HepG2 (cell line): ENCODE measurements at regions not wholly inside any gene's neighbourhood (a gene's known extent, or its start where the extent isn't known, plus 50 kb on each side); places are given as distances from the start of the nearest gene placed in this dataset.

Source experiments
- ATAC-seq: fragments of 200-7000 bp; cut with Tn5 transposase; 3 replicates; pipeline ENCODE4 v1.9.1; 2020; ENCODE audit warnings: mild to moderate bottlenecking, moderate library complexity
- BruUV-seq: library from RNA; stranded (reverse); fragments of 400-500 nt; replicated peaks from 2 replicates; lab custom pipeline; 2021; lab: Mats Ljungman, UMichigan
- CTCF ChIA-PET: fragments of 300-600 bp; formaldehyde crosslinking; extraction: SDS; loops from one replicate; lab custom pipeline; 2021; ENCODE audit warnings: low total read pairs, inconsistent platforms, low intra/inter-chr PET ratio; lab: Yijun Ruan, JAX
- POLR2A ChIA-PET: fragments of 350-600 bp; sonication (Branson Sonifier 250); formaldehyde crosslinking; loops from one replicate; lab custom pipeline; 2020; ENCODE audit warnings: antibody characterized with exemption, inconsistent platforms; lab: Yijun Ruan, JAX
- DNase-seq: peaks from one replicate; pipeline ENCODE4 v3.0.0-alpha.2; 2015; ENCODE audit warnings: low spot score
- FAIRE-seq: peaks from 3 replicates; lab custom pipeline; 2011; peaks lifted over from hg19 to GRCh38; lab: Jason Lieb, UNC
- H2AFZ ChIP-seq: one replicate; pipeline ENCODE4 v1.6.1; 2011; ENCODE audit warnings: low read length, inconsistent platforms
- H3K27ac ChIP-seq: fragments of 300-600 bp; 3 replicates; pipeline ENCODE4 v1.8.0; 2011; ENCODE audit warnings: mixed run types, mild to moderate bottlenecking, mixed read lengths, low read length, inconsistent platforms; ENCODE audit not compliant: insufficient read depth; ENCODE audit errors: extremely low read length
- H3K27me3 ChIP-seq, 2 experiments: fragments of 200-600 bp in 1 of 2; 2 replicates in 1 of 2; 3 replicates in 1 of 2; pipeline versions ENCODE4 v1.6.0 to v1.8.0; 2011; ENCODE audit warnings: low read length in 2 of 2, mild to moderate bottlenecking in 2 of 2, moderate library complexity in 2 of 2, inconsistent platforms in 1 of 2; ENCODE audit not compliant: insufficient read depth in 2 of 2, control insufficient read depth in 1 of 2
- H3K36me3 ChIP-seq, 2 experiments: fragments of 200-600 bp in 1 of 2; replicated peaks in 1 of 2; 2 replicates in 1 of 2; 3 replicates in 1 of 2; pipeline versions ENCODE4 v1.5.1 to v1.8.0; 2011; ENCODE audit warnings: low read length in 2 of 2, inconsistent platforms in 1 of 2; ENCODE audit not compliant: insufficient read depth in 2 of 2, control insufficient read depth in 1 of 2
- H3K4me1 ChIP-seq: 2 replicates; pipeline ENCODE4 v1.5.1; 2012; ENCODE audit warnings: low read length, inconsistent platforms; ENCODE audit not compliant: insufficient read depth
- H3K4me2 ChIP-seq: 2 replicates; pipeline ENCODE4 v1.6.0; 2011; ENCODE audit warnings: low read depth, low read length, inconsistent platforms
- H3K4me3 ChIP-seq, 3 experiments: fragments of 200-600 bp in 1 of 3; sonication (generic), shearing (Covaris generic) in 1 of 3; replicated peaks in 1 of 3; 2 replicates each; pipeline ENCODE4 v1.5.1; 2011 to 2016; ENCODE audit warnings: low read length in 3 of 3, inconsistent platforms in 2 of 3, low read depth in 2 of 3, mild to moderate bottlenecking in 2 of 3, control low read depth in 1 of 3, mixed read lengths in 1 of 3; ENCODE audit not compliant: insufficient read depth in 1 of 3
- H3K79me2 ChIP-seq: one replicate; pipeline ENCODE4 v1.6.1; 2011; ENCODE audit warnings: low read length, inconsistent platforms; ENCODE audit not compliant: insufficient read depth
- H3K9ac ChIP-seq: 2 replicates; pipeline ENCODE4 v1.6.0; 2011; ENCODE audit warnings: mild to moderate bottlenecking, low read depth, low read length, inconsistent platforms; ENCODE audit not compliant: insufficient read depth
- H3K9me3 ChIP-seq: 2 replicates; pipeline ENCODE4 v1.5.1; 2012; ENCODE audit warnings: mild to moderate bottlenecking, low read length
- H4K20me1 ChIP-seq: 2 replicates; pipeline ENCODE4 v1.6.0; 2011; ENCODE audit warnings: inconsistent platforms, mild to moderate bottlenecking, low read length, moderate library complexity; ENCODE audit not compliant: insufficient read depth
- BHLHE40 ChIP-seq: IDR thresholded peaks from 2 replicates; pipeline ENCODE4 v1.6.1; 2011; ENCODE audit warnings: low read length, improper control_type of control experiment
- CCAR2 ChIP-seq: fragments of 200-400 bp; formaldehyde crosslinking; optimal IDR thresholded peaks from 2 replicates; pipeline ENCODE3; 2018; ENCODE audit warnings: low read depth, mild to moderate bottlenecking, low read length, moderate library complexity
- CSRNP2 ChIP-seq: sonication (generic); formaldehyde crosslinking; conservative IDR thresholded peaks from 2 replicates; pipeline ENCODE4 v1.8.0; 2022; ENCODE audit warnings: low read depth, missing genetic modification reagents
- ELF4 ChIP-seq: sonication (generic); formaldehyde crosslinking; IDR thresholded peaks from 2 replicates; pipeline ENCODE4 v1.5.0; 2020; ENCODE audit warnings: missing genetic modification reagents, mild to moderate bottlenecking, moderate library complexity, borderline replicate concordance
- FOXP1 ChIP-seq, 2 experiments: fragments of 450-650 bp in 1 of 2; IDR thresholded peaks; 2 replicates each; pipeline ENCODE4 v1.6.1; 2017 to 2018; ENCODE audit warnings: antibody characterized with exemption in 1 of 2
- GRHL1 ChIP-seq: sonication (generic); formaldehyde crosslinking; conservative IDR thresholded peaks from 2 replicates; pipeline ENCODE4 v1.8.0; 2022; ENCODE audit warnings: missing genetic modification reagents
- HMGA1 ChIP-seq: sonication (generic); formaldehyde crosslinking; conservative IDR thresholded peaks from 2 replicates; pipeline ENCODE4 v1.4.0; 2020; ENCODE audit warnings: missing genetic modification reagents
- KLF15 ChIP-seq: sonication (generic); formaldehyde crosslinking; IDR thresholded peaks from 2 replicates; pipeline ENCODE4 v1.8.1; 2023; ENCODE audit warnings: borderline replicate concordance, mild to moderate bottlenecking, inconsistent platforms, missing genetic modification reagents, mixed read lengths
- MTF2 ChIP-seq: sonication (generic); formaldehyde crosslinking; IDR thresholded peaks from 2 replicates; pipeline ENCODE4 v1.5.0; 2020; ENCODE audit warnings: missing genetic modification reagents, borderline replicate concordance
- MXD3 ChIP-seq: IDR thresholded peaks from 2 replicates; pipeline ENCODE4 v1.6.1; 2016; ENCODE audit warnings: mild to moderate bottlenecking, missing biosample characterization, missing genetic modification reagents
- NFE2 ChIP-seq: sonication (generic); formaldehyde crosslinking; IDR thresholded peaks from 2 replicates; pipeline ENCODE4 v1.4.0; 2020; ENCODE audit warnings: missing genetic modification reagents
- TEAD3 ChIP-seq: optimal IDR thresholded peaks from 2 replicates; pipeline ENCODE3; 2016; ENCODE audit warnings: borderline replicate concordance
- ZBTB8A ChIP-seq: sonication (generic); formaldehyde crosslinking; IDR thresholded peaks from 2 replicates; pipeline ENCODE4 v1.4.0; 2020; ENCODE audit warnings: mild to moderate bottlenecking, low read depth, missing genetic modification reagents, borderline replicate concordance
- ZNF160 ChIP-seq: sonication (generic); formaldehyde crosslinking; IDR thresholded peaks from 2 replicates; pipeline ENCODE4 v1.8.0; 2022; ENCODE audit warnings: mild to moderate bottlenecking, inconsistent platforms, missing genetic modification reagents
- ZNF432 ChIP-seq: sonication (generic); formaldehyde crosslinking; IDR thresholded peaks from 2 replicates; pipeline ENCODE4 v1.5.0; 2020; ENCODE audit warnings: missing genetic modification reagents, mild to moderate bottlenecking, borderline replicate concordance
- ZNF724P ChIP-seq: sonication (generic); formaldehyde crosslinking; IDR thresholded peaks from 2 replicates; pipeline ENCODE4 v1.8.0; 2022; ENCODE audit warnings: missing genetic modification reagents, borderline replicate concordance
- WGBS: methylation state at CpG from one replicate; pipeline ENCODE4 v1.1.6; 2017; ENCODE audit warnings: low lambda C conversion rate; 5-methylcytosine and 5-hydroxymethylcytosine counted together
- in situ Hi-C: cut with HindIII; loops from 2 replicates; pipeline ENCODE4 v1.10.0; 2017; ENCODE audit warnings: low pct_unique_long_range_greater_than_20kb; ENCODE audit not compliant: extremely low pct_ligation_motif_present
- intact Hi-C: fragments of 100-400 bp; cut with micrococcal nuclease; formaldehyde crosslinking; loops from one replicate; pipeline ENCODE4 v1.10.0; 2022; ENCODE audit not compliant: unreplicated experiment
- TF ChIP-seq, protein P1 (sequence below): sonication (generic); formaldehyde crosslinking; conservative IDR thresholded peaks from 2 replicates; pipeline ENCODE4 v1.5.0; 2020; ENCODE audit warnings: missing genetic modification reagents

DNA sequence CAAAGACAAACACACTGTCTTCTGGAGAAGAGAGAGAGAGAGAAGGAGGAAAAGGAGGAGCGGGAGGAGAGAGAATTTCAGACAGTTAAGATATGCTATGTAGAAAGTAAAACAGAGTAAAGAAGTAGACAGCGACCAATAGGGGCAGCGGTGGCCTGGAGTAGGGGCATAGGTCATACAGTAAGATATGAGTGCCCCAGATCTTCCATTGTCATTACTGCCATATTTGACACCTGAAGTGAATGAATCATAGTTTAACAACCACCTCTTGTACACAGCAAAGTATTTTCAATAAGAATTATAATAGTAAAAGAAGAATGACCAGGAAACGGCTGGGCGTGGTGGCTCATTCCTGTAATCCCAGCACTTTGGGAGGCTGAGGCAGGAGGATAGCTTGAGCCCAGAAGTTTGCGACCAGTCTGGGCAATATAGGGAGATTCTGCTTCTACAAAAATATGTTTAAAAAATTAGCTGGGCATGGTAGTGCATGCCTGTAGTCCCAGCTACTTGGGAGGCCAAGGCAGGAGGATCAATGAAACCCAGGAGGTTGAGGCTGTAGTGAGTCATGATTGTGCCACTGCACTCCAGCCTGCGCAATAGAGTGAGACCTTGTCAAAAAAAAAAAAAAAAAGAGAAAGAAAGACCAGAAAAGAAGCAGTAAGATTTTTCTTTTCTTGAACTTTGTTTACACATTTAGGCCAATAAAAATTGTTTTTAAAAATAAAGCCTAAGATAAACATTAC is 77.0 kb upstream of the GPR158 start:
- no peak for DNase-seq
- Histone ChIP-seq H4K20me1 (no peaks in the 10 kb centered on the region), H3K27ac (no peak overlapping the region), H3K27me3 (no peaks in the 10 kb centered on the region; a peak in 3 of 5 replicates), H3K79me2 (no peaks in the 10 kb centered on the region), H3K4me2 (no peak overlapping the region), H3K4me1 (no peaks in the 10 kb centered on the region), H3K9me3 (no peaks in the 10 kb centered on the region; the same call in 1 of the 2 replicates), H2AFZ (no peak overlapping the region), H3K9ac (no peak overlapping the region), H3K4me3 (no peak overlapping the region), H3K36me3 (no peaks in the 10 kb centered on the region)
- ATAC-seq: no peak
- intact Hi-C loops: no loop called here
- ChIA-PET CTCF (no interaction called here), POLR2A (no interaction called here)
- FAIRE-seq: no peak
- in situ Hi-C loops: no loop called here
- BruUV-seq: no TSS peak
- TF ChIP-seq ZBTB8A (CRISPR knock-in tag) (no peak), MXD3 (CRISPR knock-in tag) (no peak), ZNF160 (CRISPR knock-in tag) (no peak), CCAR2 (no peak), ELF4 (no peak), MTF2 (no peak), GRHL1 (CRISPR knock-in tag) (no peak), FOXP1 (IDR thresholded peaks at IDR 0.05) (no peak), FOXP1 (CRISPR knock-in tag; IDR thresholded peaks at IDR 0.05) (no peak), KLF15 (no peak), HMGA1 (CRISPR knock-in tag) (no peak), ZNF724P (no peak), TEAD3 (CRISPR knock-in tag) (no peak), ZNF432 (CRISPR knock-in tag) (no peak), BHLHE40 (no peak), NFE2 (CRISPR knock-in tag) (no peak), CSRNP2 (CRISPR knock-in tag) (no peak)
- TF ChIP-seq, protein P1, sequence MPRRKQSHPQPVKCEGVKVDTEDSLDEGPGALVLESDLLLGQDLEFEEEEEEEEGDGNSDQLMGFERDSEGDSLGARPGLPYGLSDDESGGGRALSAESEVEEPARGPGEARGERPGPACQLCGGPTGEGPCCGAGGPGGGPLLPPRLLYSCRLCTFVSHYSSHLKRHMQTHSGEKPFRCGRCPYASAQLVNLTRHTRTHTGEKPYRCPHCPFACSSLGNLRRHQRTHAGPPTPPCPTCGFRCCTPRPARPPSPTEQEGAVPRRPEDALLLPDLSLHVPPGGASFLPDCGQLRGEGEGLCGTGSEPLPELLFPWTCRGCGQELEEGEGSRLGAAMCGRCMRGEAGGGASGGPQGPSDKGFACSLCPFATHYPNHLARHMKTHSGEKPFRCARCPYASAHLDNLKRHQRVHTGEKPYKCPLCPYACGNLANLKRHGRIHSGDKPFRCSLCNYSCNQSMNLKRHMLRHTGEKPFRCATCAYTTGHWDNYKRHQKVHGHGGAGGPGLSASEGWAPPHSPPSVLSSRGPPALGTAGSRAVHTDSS (CRISPR knock-in tag): no peak
- WGBS: 69% methylated on average over 7 of the region's 7 CpGs
